C4-2B (cell line): ENCODE measurements at regions not wholly inside any gene's neighbourhood (a gene's known extent, or its start where the extent isn't known, plus 50 kb on each side); places are given as distances from the start of the nearest gene placed in this dataset.

Source experiments
- ZFX ChIP-seq: fragments of 450-650 bp; IDR thresholded peaks from 2 replicates; pipeline ENCODE4 v1.6.1; 2017
- TF ChIP-seq, protein P1 (sequence below): fragments of 450-650 bp; conservative IDR thresholded peaks from 2 replicates; pipeline ENCODE4 v1.5.1; 2017; ENCODE audit warnings: mild to moderate bottlenecking

DNA sequence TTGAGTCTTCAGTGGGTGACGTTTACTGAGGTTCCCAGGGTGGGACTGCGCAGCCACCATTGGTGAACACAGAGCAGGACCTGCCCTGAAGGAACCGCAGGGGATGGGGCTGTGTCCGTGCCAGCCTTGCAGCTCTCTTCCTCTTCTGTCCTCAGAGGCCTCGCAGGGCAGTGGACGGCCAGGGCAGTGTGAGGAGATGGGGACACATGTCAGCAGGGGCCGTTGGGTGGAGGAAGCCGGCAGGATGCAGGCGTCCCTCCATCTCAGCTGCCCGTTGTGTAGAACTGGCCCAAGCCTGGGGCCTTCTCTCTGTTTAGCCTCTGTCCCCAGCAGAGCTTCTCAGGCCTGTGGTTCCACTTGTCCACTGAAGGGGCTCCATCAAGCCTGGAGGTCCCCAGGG, 53.6 kb upstream of the SMOC2 start:
- TF ChIP-seq, protein P1, sequence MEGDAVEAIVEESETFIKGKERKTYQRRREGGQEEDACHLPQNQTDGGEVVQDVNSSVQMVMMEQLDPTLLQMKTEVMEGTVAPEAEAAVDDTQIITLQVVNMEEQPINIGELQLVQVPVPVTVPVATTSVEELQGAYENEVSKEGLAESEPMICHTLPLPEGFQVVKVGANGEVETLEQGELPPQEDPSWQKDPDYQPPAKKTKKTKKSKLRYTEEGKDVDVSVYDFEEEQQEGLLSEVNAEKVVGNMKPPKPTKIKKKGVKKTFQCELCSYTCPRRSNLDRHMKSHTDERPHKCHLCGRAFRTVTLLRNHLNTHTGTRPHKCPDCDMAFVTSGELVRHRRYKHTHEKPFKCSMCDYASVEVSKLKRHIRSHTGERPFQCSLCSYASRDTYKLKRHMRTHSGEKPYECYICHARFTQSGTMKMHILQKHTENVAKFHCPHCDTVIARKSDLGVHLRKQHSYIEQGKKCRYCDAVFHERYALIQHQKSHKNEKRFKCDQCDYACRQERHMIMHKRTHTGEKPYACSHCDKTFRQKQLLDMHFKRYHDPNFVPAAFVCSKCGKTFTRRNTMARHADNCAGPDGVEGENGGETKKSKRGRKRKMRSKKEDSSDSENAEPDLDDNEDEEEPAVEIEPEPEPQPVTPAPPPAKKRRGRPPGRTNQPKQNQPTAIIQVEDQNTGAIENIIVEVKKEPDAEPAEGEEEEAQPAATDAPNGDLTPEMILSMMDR = no peak
- no peak for TF ChIP-seq ZFX
